Medulla oblongata (tissue), 1 donor: ENCODE measurements at regions not wholly inside any gene's neighbourhood (a gene's known extent, or its start where the extent isn't known, plus 50 kb on each side); places are given as distances from the start of the nearest gene placed in this dataset.

Experiments
- DNase-seq: peaks from one replicate; pipeline ENCODE4 v3.0.0-alpha.2; 2015; ENCODE audit errors: extremely low spot score

DNA sequence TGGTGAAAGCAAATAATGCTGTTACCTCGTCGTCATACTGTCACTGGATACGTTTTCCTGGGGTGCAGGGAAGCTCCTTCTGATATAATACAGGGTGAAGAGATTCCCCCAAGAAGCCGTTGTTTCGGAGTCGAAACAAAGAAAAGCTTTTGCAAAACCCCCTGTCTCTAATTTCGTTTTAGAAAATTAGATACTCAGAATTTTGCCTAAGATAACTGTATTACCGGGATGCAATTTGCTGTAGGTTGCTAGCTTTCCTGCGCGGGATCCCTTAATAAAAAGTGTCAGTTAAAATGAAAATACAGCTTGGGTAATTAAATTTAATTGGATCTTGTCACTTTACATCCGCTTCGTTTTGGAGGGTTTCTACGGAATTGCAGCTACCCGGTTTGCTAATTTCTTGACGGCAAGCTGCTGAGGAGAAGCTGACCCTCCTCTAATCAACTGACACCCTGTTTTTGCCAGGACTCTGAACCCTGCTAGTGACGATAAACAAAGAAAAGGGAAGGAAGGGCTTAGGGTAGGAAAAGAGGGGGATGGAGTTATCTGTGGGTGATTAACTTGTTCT, 174.6 kb downstream of the SHOX start:
- DNase-seq = no peak

DNA sequence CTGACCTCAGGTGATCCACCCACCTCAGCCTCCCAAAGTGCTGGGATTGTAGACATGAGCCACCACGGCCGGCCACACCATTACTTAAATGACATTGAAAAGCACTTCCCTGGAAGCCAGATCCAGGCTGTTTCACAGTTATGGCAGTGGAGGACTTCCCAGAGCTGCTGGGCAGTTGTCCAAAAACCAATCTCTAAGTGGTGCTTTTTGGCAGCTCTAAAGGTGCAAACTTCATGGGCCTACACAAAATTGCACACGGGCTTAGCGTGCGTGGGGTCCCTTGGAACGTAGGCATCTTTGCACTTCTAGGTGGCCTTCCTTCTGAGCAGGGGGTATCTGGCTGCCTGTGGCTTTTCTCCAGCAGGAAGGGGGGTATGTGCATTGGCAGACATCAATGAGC, 172.3 kb downstream of the SHOX start:
- DNase-seq = no peak

DNA sequence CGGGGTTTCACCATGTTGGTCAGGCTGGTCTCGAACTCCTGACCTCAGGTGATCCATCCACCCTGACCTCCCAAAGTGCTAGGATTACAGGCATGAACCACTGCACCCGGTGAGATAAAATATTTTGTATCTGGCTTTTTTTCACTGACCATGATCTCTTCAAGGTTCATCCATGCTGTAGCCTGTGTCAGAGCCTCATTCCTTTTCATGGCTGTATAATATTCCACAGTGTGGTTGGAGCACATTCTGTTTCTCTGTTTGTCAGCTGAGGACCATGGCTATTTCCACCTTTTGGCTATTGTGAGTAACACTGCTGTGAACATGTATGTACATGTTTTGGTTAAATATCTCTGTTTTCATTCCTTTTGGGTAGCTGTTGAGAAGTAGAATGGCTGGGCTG, 169.2 kb downstream of the SHOX start:
- no peak for DNase-seq

DNA sequence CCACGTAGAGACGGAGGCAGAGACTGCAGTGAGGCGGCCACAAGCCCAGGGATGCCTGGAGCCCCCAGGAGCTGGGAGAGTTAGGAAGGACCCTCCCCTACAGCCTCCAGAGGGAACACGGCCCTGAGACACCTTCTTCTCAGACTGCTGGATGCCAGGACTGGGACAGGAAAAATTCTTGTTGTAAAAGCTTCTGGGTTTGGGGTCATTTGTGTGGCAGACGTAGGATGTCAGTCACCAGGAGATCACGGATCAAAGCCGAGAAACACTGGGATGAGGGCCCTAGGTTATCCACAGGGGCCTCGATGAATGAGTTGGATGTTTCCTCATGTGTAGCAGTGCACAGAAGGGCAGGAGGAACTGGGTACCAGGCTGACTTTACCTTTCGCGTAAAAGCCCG, 163.7 kb downstream of the SHOX start:
- no peak for DNase-seq

DNA sequence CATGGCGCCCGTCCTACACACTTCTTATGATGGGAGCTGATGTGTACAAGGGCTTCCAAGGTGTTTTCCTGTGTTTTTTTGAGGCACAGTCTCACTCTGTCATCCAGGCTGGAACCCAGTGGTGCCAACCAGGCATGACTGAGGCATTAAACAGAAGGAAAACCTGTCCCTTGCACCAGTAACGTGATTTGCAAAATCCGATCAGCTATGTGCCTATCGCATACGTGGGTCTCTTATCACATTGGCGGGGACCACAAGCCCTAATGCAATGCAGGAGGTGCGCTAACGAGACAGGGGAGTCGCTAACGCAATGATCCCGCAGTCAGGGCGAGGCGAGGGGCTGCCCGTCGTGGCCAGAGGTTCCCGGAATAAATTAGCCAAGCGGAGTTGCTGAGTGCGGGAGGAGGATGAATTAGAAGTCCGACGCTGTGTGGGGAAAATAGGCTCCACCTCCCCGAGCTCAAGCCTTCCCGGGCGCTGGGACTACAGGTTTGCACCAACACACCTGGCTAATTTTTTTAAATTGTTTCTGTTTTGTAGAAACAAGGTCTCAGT, 162.7 kb downstream of the SHOX start:
- DNase-seq = no peak

DNA sequence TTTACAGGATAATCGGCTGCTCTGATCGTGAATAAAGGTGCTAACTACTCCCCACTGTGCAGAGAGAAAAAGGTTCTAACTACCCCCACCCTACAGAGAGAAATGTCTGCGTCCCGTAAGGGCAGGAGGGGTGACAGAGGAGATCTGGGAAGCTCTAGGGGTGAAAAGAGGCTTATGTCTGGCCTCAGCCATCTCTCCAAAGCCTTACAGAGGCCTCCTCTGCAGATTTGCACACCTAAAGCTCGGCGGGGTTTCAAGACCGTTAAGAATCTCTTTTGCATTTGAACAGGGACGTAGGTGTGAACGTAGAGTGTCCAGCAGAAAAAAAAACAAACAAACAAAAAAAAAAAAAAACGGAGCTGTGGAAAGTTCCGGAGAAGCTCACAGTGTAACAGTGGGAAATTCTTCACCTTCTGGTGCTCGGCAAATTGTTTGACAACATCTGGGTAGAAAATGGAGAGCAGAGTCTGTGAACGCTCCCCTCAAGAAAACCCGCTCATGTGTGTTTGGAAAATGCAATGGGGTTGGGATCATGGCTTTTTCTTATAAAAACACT, 161.0 kb downstream of the SHOX start:
- DNase-seq = no peak

DNA sequence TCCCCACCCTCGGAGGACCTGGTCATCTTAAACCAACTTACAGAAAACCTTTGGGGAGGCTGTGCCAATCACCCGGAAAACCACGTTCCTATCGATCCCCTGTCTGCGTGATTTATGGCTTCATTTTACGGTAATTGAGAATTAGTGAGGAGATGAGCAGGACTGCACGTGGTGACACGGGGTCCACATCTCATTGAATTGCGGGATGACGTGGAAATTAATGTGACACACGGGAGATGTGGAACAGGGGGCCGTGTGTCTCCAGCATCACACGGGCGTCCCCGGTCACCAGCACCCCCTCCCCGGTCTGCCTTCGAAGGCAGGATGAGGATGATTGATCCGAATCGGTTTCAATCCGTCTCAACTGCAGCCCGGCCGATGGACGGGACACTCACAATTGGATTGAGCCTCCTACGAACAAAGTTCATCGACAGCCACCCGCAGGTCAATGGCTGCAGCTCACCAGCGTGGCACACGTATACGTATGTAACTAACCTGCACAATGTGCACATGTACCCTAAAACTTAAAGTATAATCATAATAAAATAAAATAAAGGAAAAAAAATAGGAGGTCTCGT, 160.3 kb downstream of the SHOX start:
- no peak for DNase-seq

DNA sequence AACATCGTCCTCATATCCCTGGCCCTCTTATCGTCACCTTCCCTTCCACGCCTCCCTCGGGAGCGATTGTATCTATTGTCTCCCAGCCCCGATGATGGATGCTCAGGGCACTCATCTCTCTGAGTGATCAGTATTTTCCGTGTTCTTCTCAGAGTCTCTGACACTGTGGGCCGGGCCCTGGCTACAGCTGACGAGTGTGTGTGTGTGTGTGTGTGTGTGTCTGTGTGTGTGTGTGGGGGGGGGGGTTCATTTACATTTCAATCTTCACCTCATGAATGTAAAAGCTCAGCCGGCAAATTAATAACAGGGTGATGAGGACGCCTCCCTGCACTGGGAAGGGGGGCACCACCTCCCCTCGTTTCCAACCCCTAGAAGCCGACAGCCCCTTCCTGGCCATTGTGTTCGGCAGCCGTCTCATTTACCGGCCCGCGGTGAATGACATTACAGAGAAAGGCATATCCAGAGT, 159.5 kb downstream of the SHOX start:
- DNase-seq = no peak

DNA sequence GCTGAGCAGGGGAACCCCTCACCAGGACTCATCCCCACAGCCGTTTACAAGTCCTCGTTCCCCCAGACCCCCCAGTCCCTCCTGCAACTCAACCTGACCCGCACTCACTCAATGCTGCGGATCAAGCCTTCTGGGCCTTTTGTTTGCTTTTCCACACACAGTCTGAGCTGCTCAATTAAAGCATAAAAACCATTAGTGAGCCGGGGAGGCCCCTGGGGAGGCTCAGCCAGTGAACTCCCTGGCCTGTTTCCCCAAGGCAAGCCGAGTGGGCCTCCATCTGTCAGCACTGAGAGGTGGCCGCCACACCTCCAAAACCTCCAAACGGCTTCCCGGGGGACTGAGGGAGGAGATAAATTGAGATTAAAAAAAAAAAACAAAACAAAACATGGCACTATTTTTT, 158.5 kb downstream of the SHOX start:
- no peak for DNase-seq

DNA sequence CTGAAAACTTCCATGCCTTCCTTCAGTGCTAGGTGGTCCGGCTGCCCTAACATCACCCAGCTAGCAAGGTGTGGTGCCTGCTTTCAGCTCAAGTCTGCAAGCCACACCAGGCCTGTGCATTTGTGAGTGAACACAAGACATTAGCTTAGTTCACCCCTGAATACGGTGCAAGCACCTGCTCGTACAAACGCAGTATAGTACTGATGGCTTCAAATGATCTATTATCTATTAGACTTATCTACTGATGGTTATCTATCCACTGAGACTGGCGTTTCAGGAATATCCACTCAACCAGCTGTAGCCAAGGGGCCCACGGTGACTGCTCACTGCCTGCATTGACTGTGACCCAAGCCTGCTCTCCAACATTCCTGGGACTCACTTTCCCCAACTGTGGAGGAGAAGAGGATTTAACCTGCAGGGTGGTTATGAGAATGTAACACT, 155.9 kb downstream of the SHOX start:
- DNase-seq = no peak

DNA sequence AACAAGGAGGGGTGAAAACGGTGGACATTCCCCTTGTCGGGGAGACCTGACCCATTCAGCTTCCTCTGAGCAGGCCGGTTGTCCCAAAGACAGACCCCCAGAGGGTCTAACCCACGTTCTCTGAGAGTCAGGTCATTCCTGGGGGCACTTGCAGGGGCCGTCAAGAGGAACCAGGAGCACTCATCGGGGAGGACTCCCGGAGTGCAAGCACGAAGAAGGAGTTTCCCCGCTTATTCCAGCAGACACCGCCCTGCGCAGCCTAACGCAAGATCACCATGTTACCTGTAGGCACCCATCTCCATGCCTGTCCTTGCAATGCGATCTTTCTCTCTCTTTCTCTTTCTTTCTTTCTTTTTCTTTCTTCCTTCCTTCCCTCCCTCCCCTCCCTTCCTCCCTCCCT, 154.2 kb downstream of the SHOX start:
- DNase-seq = no peak

DNA sequence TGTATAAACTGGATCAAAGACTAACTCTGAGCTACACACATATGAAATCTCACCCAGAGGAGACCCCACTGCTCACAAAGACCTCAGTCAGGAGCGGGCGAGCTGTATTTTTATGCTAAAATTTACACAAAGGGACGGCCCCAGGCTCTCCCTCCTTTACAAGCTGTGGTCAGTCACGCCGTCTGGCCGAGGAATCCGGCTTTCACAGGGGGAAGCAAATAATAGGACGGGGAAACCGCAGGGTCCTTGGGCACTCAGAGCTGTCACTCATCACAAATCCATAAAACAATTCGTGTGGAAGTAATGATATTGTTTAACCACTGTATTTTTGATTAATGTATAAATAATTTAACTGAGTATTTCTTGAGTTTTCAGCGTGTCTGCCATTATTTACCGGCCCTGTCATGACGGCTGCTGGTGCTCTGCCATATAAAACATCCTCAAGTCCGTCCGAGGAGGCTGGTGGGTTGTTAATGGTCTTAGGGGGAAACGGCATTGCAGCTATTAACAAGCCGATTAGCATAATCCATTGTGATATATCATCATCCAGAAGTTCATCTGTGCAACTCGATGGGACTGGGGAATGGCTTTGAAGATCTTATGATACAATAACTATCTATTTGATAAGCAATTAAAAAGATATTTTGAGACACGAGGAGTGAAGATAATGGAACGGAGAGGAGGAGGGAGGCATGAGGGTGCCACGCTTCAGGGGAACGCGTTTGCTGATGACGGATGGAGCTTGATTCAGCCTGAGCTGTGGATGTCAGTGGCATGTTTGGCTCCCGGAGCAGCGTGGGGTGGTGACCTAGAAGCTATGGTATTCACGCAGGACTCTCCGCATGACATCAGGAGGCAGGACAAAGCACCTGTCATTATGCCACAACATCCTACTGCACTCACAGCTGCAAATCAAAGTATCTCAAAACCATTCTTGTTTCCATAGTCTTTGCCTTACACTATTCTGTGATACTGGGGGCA, 150.9 kb downstream of the SHOX start:
- no peak for DNase-seq

DNA sequence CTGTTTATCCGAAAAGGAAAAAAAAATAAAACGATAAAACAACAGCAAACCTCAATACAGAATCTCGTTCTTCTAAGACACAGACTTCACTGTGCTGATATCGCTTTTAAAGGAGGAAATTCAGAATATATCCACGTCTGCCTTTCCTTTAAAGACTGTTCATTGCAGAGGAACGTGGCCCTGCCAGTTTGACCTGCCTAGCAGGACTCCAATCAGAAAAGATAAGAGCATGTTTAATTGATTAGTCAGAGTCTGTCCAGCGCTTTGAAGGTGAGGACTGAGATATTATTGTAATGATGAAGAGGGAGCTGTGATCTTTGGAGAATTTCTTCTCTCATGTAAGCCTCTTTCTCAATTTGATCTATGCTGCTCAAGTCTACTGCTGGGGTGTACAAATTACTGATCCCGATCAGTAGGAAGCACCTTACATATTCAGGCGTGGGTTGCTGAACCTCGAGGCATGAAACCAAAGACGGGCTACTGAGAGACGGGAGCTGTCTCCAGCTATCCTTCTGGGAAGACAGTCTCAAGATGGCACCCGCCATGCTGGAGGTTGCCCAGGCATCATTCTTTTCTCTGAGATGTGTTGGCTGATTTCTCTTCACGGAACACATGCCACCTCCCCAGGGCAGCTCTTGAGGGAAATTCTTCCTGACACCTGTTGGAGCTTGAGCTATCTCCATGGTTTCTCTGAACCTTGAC, 146.1 kb downstream of the SHOX start:
- DNase-seq = no peak

DNA sequence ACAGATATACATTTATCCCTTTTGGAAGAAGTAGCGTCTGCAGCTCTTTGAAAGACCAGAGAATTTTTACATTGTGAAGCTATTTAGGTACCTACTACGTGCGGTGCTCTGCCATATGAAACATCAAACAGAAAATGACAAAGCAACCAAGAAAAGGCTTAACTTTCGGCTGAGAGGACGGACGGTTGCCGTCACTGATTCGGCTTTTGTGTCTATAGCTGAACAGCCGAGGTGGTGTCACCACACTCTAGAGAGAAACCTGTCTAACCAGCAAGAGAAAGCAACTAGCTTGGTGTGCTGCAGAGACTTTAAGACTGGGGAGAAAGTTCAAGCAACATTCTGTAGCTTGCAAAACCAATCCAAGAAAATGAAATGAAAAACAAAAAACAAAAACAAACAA, 145.5 kb downstream of the SHOX start:
- DNase-seq = no peak

DNA sequence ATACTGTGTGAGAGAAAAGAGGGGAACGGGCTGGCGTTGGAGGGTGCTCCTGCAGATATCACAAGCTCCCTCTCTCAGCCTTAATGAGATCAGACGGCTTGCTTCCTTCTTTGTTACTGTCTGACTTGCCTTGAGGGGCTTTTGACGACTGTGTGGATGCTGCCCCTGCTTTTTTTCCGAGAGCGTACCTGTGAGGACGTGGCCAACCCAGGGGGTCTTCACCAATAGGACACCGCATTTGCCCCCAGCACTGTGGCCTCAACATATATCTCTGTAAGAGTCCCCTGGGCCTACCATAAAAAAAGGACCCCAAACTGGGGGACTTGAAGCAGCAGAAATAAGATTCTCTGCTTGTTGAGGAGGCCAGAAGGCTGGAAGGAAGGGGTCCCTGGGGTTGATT, 143.9 kb downstream of the SHOX start:
- no peak for DNase-seq

DNA sequence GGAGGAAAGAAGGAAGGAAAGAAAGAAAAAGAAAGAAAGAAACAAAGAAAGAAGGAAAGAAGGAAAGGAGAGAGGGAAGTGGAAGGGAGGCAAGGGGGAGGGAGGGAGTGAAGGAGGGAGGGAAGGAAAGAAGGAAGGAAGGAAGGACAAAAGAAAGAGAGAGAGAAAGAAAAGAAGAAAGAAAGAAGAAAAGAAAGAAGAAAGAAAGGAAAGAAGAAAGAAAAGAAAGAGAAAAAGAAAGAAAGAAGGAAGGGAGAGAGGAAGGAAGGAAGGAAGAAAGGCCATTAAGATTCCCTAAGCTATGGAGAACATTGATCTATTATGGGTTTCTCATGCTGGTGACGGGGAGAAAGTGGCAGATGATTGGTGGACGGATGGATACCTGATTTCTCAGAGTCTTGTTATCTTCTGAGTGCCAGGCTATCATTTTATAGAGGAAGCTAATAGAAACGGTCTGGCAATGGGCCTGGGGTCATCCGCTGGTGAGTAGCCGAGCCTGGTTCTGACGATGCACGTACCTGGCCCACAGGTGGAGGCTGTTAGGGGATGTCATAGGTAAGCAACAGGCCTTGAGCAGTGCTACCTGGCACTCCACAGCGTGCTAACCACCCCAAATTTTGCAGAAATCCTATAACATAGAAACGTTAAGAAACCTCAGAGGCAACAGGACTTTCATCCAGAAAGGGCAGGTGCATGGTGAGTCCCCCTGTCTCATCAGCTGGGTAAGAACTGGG, 142.9 kb downstream of the SHOX start:
- no peak for DNase-seq

DNA sequence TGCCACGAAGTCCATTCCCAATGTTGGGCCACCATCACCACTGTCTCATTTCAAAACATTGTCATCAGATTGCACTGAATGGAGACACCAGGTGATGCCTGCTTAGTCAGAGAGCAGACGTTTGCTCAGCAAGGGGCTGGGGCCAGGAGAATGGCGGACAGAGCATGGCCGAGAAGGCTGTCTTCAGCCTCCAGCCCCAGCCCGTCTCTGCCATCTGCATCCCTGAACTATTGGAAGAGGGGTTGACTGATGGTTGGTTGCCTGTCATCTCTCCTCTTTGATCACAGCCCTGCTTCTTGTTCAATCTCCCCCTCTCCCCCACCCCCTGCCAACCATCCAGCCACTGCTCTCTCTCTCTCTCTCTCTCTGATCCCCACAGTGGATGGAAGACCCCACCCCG, 140.9 kb downstream of the SHOX start:
- no peak for DNase-seq

DNA sequence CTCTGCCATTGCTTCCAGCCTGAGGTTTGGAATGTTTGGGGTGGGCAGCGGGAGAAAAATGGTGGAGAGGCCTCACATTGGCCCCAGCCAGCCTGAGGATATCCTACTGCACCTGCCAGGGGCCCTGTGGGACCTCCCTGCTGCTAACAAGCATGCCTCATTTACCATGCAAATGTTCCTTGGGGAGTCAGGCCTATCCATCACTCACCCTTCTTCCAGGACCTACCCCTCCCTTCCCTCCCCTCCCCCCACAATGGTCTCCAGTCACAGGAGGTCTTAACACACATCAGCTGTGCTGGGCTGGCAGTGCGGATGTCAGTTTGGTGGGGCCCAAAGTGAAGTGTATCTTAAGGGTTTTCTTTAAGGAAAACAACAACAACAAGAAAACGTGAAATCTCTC, 139.2 kb downstream of the SHOX start:
- DNase-seq = no peak

DNA sequence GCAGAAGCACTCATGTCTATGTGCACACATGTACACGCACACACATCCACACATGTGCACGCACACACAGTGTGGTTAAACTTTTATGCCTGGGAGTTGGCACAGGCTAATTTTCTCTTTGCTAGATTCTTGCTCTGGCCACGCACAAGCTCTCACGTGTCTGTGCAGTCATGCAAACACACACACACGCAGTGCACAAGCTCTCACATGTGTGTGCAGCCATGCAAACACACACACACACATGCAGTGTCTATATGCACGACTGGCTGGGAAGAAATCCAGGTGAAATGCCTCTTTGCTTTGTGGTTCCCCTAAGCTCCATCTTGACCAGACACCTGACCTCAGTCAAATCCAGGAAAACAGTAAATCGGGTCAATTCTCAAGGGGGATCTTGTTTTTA, 138.0 kb downstream of the SHOX start:
- DNase-seq = no peak

DNA sequence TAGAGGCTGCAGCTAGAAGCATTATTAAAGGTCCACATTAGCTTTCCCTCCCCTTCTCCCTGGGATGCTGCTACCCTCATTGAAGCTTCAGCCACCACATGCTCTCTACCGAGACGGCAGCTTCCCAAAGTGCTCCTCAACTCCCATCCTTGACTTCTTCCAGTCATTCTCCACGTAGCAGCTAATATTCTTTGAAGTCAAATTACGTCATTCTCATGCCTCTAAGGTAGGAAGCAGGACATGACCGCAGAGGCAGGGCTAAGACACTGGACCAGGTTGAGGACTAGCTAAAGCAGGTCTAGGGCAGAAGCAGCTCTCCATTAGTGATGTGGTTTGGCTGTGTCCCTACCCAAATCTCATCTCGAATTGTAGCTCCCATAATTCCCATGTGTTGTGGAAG, 128.3 kb downstream of the SHOX start:
- DNase-seq = no peak

DNA sequence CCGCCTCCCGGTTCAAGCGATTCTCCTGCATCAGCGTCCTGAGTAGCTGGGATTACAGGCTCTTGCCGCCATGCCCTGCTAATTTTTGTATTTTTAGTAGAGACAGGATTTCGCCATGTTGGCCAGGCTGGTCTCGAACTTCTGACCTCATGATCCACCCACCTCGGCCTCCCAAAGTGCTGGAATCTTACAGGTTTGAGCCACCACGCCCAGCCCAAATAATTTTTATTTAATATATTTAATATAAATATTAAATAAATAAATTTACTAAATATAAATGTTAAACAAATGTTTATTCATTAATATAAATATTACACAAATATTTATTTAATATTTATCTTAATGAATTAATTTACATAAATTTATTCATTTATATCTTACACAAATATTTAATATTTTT, 120.2 kb downstream of the SHOX start:
- no peak for DNase-seq
